DND-41 (cell line): ENCODE measurements at regions not wholly inside any gene's neighbourhood (a gene's known extent, or its start where the extent isn't known, plus 50 kb on each side); places are given as distances from the start of the nearest gene placed in this dataset.

Experiments
- ATAC-seq: fragments of 200-7000 bp; cut with Tn5 transposase; 3 replicates; pipeline ENCODE4 v1.9.1; 2021; ENCODE audit warnings: low read depth; ENCODE audit not compliant: insufficient read depth
- DNase-seq: peaks from one replicate; pipeline ENCODE4 v3.0.0-alpha.2; 2020
- H2AFZ ChIP-seq: 2 replicates; pipeline ENCODE4 v1.6.0; 2012; ENCODE audit warnings: low read depth, low read length
- H3K27ac ChIP-seq: 2 replicates; pipeline ENCODE4 v1.5.1; 2012; ENCODE audit warnings: low read length, inconsistent platforms
- H3K27me3 ChIP-seq: fragments of 200-600 bp; sonication (generic); 2 replicates; pipeline ENCODE4 v1.6.0; 2012; ENCODE audit warnings: low read length, mild to moderate bottlenecking, inconsistent platforms; ENCODE audit not compliant: insufficient read depth, poor library complexity
- H3K36me3 ChIP-seq: 2 replicates; pipeline ENCODE4 v1.5.1; 2012; ENCODE audit warnings: low read length, inconsistent platforms; ENCODE audit not compliant: insufficient read depth
- H3K4me1 ChIP-seq: 2 replicates; pipeline ENCODE4 v1.5.1; 2012; ENCODE audit warnings: mild to moderate bottlenecking, low read length; ENCODE audit not compliant: insufficient read depth
- H3K4me2 ChIP-seq: 2 replicates; pipeline ENCODE4 v1.6.0; 2012; ENCODE audit warnings: mild to moderate bottlenecking, moderate library complexity, low read length, inconsistent platforms; ENCODE audit not compliant: insufficient read depth
- H3K4me3 ChIP-seq, 2 experiments: fragments of 200-600 bp in 1 of 2; shearing (Covaris generic) in 1 of 2; 2 replicates each; pipeline ENCODE4 v1.5.1; 2012 to 2016; ENCODE audit warnings: inconsistent platforms in 2 of 2, low read length in 2 of 2, mild to moderate bottlenecking in 2 of 2, low read depth in 1 of 2, moderate library complexity in 1 of 2
- H3K79me2 ChIP-seq: 2 replicates; pipeline ENCODE4 v1.6.0; 2012; ENCODE audit warnings: low read length, inconsistent platforms; ENCODE audit not compliant: insufficient read depth
- H3K9ac ChIP-seq: 2 replicates; pipeline ENCODE4 v1.6.0; 2012; ENCODE audit warnings: low read depth, mild to moderate bottlenecking, inconsistent platforms, low read length, moderate library complexity
- H3K9me3 ChIP-seq: 2 replicates; pipeline ENCODE4 v1.5.1; 2012; ENCODE audit warnings: low read length, moderate library complexity, mild to moderate bottlenecking, inconsistent platforms; ENCODE audit not compliant: insufficient read depth, severe bottlenecking
- H4K20me1 ChIP-seq: 2 replicates; pipeline ENCODE4 v1.6.0; 2012; ENCODE audit warnings: low read length; ENCODE audit not compliant: insufficient read depth
- CTCF ChIP-seq: IDR thresholded peaks from 2 replicates; pipeline ENCODE4 v1.5.1; 2012; ENCODE audit warnings: borderline replicate concordance, low read length, moderate library complexity, mild to moderate bottlenecking; ENCODE audit not compliant: poor library complexity, severe bottlenecking; ENCODE audit errors: extremely low read depth
- EZH2 ChIP-seq: IDR thresholded peaks from 3 replicates; pipeline ENCODE4 v1.6.1; 2012; ENCODE audit warnings: borderline replicate concordance, low read depth, mild to moderate bottlenecking, moderate library complexity, low read length, inconsistent platforms; ENCODE audit not compliant: severe bottlenecking

- H3K36me3 ChIP-seq, result no peaks in the 10 kb centered on the region
- no peak overlapping the region for H3K4me2 ChIP-seq
- no peak for ATAC-seq
- H3K4me1 ChIP-seq, result no peaks in the 10 kb centered on the region
- TF ChIP-seq CTCF, result no peak
- no peak overlapping the region for H3K4me3 ChIP-seq
- H3K79me2 ChIP-seq, result no peaks in the 10 kb centered on the region
- no peak overlapping the region for H3K9ac ChIP-seq
- no peak overlapping the region for H2AFZ ChIP-seq
- no peaks in the 10 kb centered on the region for H3K9me3 ChIP-seq
- no peak overlapping the region for H3K27ac ChIP-seq
- DNase-seq, result no peak
- no peaks in the 10 kb centered on the region for H4K20me1 ChIP-seq
- no peaks in the 10 kb centered on the region for H3K27me3 ChIP-seq
These were observed 202.8 kb upstream of the SOX5 start for GRCh38 chr12:24152270-24152669.

DNA sequence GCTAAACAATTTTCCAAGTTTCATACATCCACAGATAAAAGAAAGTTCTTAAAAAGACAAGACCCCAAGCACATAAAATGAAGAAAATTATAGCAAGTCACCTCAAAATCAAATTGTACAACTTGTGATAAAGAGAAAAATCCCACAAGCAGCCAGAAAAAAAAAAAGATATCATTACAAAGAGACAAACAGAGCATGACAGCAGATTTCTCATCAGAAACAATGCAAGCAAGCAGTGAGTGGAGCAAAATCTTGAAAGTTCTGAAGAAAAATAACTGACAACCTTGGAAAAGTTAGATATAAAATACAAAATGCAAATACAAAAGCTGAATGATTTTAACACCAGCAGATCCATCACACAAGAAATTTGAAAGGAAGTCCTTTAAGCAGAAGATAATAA, 194.5 kb upstream of the SOX5 start:
- Histone ChIP-seq H3K79me2 (no peaks in the 10 kb centered on the region), H2AFZ (no peak overlapping the region), H3K4me2 (no peak overlapping the region), H3K27me3 (no peaks in the 10 kb centered on the region), H4K20me1 (no peaks in the 10 kb centered on the region), H3K9me3 (no peaks in the 10 kb centered on the region), H3K4me3 (no peak overlapping the region), H3K4me1 (no peaks in the 10 kb centered on the region), H3K9ac (no peak overlapping the region), H3K27ac (no peak overlapping the region), H3K36me3 (no peaks in the 10 kb centered on the region)
- ATAC-seq (no peak), DNase-seq (no peak)
- TF ChIP-seq CTCF, result no peak

GRCh38 chr12:24139035-24139434, 189.6 kb upstream of the SOX5 start:
- Histone ChIP-seq H3K79me2 (no peaks in the 10 kb centered on the region), H3K36me3 (no peaks in the 10 kb centered on the region), H3K27me3 (no peaks in the 10 kb centered on the region), H3K9ac (no peak overlapping the region), H3K27ac (no peak overlapping the region), H4K20me1 (no peaks in the 10 kb centered on the region), H3K4me3 (no peak overlapping the region), H3K4me1 (no peaks in the 10 kb centered on the region), H3K4me2 (no peak overlapping the region), H2AFZ (no peak overlapping the region), H3K9me3 (no peaks in the 10 kb centered on the region)
- TF ChIP-seq CTCF (no peak), EZH2 (no peak)
- no peak for DNase-seq
- no peak for ATAC-seq

DNA sequence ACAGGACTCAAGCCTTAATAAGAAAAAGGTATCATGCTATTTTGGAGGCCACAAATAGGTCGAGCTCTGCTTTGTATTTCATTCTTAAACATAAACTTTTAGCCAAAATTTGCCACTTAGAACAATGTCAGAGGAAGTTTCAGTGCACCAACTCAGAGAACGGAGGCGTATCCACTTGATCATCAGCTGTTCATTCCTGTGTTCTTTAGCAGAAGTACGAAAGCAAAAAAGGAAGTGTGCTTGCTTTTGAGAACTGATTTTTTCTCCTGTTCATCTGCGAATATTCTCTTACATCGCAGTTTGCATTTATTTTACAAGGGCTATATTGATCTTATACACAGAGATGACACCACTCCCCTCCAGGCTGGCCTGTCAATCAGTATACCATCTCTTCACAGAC, 188.6 kb upstream of the SOX5 start:
- Histone ChIP-seq H3K4me1 (peaks cover 7% of the 10 kb centered on the region; the same call in 1 of the 2 replicates), H3K36me3 (no peaks in the 10 kb centered on the region), H3K9me3 (no peaks in the 10 kb centered on the region), H3K4me3 (no peak overlapping the region), H4K20me1 (no peaks in the 10 kb centered on the region), H3K79me2 (no peaks in the 10 kb centered on the region), H3K27ac (no peak overlapping the region), H2AFZ (no peak overlapping the region), H3K27me3 (no peaks in the 10 kb centered on the region), H3K9ac (no peak overlapping the region), H3K4me2 (no peak overlapping the region)
- ATAC-seq, result no peak
- TF ChIP-seq EZH2, result no peak
- TF ChIP-seq CTCF, result no peak
- DNase-seq, result no peak
